Fibroblast of pulmonary artery (primary cell): ENCODE measurements at regions not wholly inside any gene's neighbourhood (a gene's known extent, or its start where the extent isn't known, plus 50 kb on each side); places are given as distances from the start of the nearest gene placed in this dataset.

Source experiments
- DNase-seq: peaks from one replicate; pipeline ENCODE4 v3.0.0-alpha.2; 2010; ENCODE audit warnings: low read depth
- H3K4me3 ChIP-seq: replicated peaks from 2 replicates; pipeline ENCODE4 v1.5.1; 2011; ENCODE audit warnings: low read depth, mild to moderate bottlenecking, control low read depth, low read length, moderate library complexity
- TF ChIP-seq, protein P1 (sequence below): IDR thresholded peaks from 2 replicates; pipeline ENCODE4 v1.5.1; 2011; ENCODE audit warnings: mild to moderate bottlenecking, control low read depth, low read length, inconsistent platforms; ENCODE audit errors: missing control alignments

DNA sequence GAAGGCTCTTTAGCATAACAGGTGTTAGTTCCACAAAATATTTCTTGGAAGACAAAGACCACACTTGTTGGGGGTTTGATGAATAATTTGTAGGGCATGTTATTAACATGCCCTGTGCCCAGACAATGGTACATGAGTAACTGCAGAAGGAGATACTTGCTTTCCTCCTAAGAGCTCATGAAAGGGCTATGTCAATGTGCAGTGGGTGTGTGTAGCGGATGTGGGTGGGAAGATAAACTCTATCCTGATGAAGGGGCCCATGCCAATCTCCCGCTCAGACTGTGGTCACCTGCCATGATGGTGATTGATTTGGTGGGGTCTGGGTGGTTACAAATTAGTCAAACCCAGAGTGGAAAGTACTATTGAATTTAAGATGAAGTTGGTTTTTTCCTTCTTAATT, 69.8 kb upstream of the DNAH14 start:
- TF ChIP-seq, protein P1, sequence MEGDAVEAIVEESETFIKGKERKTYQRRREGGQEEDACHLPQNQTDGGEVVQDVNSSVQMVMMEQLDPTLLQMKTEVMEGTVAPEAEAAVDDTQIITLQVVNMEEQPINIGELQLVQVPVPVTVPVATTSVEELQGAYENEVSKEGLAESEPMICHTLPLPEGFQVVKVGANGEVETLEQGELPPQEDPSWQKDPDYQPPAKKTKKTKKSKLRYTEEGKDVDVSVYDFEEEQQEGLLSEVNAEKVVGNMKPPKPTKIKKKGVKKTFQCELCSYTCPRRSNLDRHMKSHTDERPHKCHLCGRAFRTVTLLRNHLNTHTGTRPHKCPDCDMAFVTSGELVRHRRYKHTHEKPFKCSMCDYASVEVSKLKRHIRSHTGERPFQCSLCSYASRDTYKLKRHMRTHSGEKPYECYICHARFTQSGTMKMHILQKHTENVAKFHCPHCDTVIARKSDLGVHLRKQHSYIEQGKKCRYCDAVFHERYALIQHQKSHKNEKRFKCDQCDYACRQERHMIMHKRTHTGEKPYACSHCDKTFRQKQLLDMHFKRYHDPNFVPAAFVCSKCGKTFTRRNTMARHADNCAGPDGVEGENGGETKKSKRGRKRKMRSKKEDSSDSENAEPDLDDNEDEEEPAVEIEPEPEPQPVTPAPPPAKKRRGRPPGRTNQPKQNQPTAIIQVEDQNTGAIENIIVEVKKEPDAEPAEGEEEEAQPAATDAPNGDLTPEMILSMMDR = no peak
- no peak overlapping the region for H3K4me3 ChIP-seq
- DNase-seq = no peak

DNA sequence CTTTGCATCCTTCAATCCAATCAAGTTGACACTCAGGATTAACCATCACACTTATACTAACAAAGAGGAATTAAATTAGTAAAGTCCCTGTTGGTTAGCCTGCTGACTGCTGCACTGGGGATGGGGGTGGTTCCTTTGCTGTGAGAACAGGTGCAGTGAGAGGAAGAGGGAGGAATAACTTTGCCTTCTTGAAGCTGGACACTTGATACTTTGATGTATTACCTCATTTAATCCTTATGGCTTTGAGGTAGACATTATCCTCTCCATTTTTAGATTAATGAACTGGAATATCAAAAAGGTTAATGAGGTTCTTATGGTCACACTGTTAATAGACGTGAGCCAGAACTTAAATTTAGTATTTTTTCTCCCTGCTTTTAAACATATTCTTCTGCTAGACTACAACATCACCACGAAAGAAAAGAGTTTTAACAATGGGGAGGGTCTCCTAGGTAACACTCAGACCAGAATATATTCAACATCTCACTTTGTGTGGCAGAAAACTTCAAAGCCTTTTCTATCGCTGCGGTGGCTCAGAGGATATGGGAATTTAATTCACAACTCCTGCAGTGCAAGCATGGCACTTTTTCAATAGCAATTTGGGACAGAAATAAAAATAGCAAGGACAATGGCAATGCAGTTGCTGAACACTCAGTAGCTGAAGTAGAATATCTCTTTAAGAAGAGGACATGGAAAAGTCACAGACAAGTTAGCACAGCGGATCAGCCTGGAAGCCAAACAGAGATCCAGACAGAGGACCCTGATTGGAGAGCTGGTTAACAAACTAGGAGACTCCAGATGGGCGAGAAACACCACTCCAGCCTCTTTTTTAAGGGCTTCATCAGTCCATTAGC, 68.8 kb upstream of the DNAH14 start:
- TF ChIP-seq, protein P1 = no peak
- no peak overlapping the region for H3K4me3 ChIP-seq
- DNase-seq = no peak

DNA sequence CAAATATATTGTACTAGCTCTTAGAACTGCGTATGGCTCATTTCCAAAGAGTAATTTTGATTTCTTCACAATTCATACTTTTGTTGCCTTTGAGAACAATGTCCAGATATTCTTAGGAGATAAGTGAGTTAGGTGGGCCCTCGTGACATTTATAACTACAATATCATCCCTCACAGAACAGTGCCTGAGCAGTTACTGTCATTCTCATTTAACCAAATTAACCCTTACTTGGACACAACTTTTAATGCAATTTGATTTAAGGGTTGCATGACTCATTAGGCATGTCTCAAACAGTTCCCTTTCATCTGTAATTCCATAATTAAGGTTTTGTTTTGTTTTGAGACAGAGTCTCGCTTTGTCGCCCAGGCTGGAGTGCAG, 68.1 kb upstream of the DNAH14 start:
- H3K4me3 ChIP-seq = no peak overlapping the region
- TF ChIP-seq, protein P1 = no peak
- DNase-seq = no peak

DNA sequence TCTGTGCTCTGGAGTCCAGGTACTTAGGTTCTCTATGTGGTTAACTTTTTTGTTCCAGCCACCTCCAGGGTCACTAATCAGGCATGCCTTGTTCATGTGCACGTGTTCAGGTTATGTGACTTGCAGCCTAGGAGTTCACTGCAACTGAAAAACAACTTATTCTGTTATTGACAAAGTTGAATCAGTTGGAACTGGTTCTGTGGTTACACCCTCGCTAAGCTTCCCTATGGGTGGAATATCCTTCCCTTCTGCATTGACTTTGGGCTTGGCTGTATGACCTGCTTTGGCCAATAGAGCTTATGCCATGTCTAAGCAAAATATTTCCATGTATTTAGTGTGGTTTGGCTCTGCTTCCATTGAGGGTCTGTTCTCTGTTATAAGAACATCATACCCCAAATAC, 66.0 kb upstream of the DNAH14 start:
- TF ChIP-seq, protein P1 = no peak
- no peak for DNase-seq
- H3K4me3 ChIP-seq = no peak overlapping the region

DNA sequence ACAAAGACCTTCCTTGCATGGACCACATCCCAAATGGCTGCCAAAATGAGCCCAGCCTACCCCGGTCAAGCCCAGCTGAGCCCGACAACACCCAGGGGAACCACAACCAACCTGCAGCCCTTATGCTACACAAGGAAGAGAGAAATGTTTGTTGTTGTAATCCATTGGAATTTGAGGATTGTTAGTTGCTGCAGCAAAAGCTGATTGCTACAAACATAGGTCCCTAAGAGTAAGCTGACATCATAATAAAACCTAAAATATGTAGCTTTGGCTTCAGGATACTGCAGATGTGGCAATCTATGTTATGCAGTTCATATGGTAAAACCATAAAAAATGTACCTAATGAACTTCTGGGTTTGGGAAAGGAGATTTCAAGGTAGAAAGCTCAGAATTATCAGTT, 65.5 kb upstream of the DNAH14 start:
- peak; percentile 42 for DNase-seq
- TF ChIP-seq, protein P1 = no peak

DNA sequence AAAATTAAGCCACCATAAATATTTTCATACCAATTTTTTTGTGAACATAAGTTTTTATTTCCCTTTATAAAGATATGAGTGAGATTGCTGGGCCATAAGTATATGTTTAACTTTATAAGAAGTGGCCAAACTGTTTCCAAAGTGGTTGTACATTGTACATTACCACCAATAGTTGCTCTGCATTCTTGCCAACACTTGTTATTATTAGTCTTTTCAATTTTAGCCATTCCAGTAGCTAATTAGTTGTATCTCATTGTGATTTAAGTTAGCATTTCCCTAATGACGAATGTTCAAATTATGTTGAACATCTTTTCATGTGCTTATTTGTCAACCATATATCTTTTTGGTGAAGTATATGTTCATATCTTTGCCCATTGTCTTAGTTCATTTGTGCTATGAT, 64.0 kb upstream of the DNAH14 start:
- TF ChIP-seq, protein P1 = no peak
- no peak overlapping the region for H3K4me3 ChIP-seq
- no peak for DNase-seq

More for the DNA sequence above, 65.5 kb upstream of the DNAH14 start:
- no peak overlapping the region for H3K4me3 ChIP-seq

DNA sequence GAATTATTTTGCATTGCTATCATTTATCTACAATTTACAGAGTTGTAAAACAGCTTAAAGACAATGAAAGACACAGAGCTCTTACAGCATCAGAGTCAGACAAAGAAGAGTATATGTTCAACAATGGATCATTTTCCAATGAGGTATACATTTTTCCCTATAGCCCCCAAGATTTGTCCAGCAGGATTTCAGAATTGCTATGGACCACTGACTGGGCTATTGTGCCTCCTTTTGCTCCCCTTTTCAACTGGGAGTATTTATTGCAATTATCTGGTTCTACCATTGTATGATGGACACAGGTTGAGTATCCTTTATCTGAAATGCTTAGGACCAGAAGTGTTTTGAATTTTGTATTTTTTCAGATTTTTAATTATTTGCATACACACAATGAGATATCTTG, 62.5 kb upstream of the DNAH14 start:
- no peak for DNase-seq
- H3K4me3 ChIP-seq = no peak overlapping the region
- TF ChIP-seq, protein P1 = no peak
